ENCODE measurements at regions not wholly inside any gene's neighbourhood (a gene's known extent, or its start where the extent isn't known, plus 50 kb on each side); places are given as distances from the start of the nearest gene placed in this dataset.

- H3K23ac ChIP-seq (ENCODE audit: low read length in 2 of 2) = no peak overlapping the region
These were observed 475.9 kb upstream of the MARCKS start for GRCh38 chr6:113381232-113381631.

GRCh38 chr6:113381959-113382358 lies 475.2 kb upstream of the MARCKS start:
- Histone ChIP-seq H3K4me2 (ENCODE audit: low read length, poor library complexity, severe bottlenecking) (no peak overlapping the region), H2BK15ac (ENCODE audit: low read depth, poor library complexity, severe bottlenecking) (no peak overlapping the region), H3K79me1 (replicated peaks; ENCODE audit: low read length, poor library complexity, severe bottlenecking) (no peaks in the 10 kb centered on the region), H3K4me3 (ENCODE audit: insufficient read depth in 1 of 2, low read depth in 1 of 2, low read length in 2 of 2) (no peak overlapping the region), H3K27me3 (ENCODE audit: control insufficient read depth in 1 of 2, insufficient read depth in 1 of 2, low read length in 2 of 2) (no peaks in the 10 kb centered on the region), H3K4me1 (ENCODE audit: control insufficient read depth, insufficient read depth, low read depth, low read length) (no peaks in the 10 kb centered on the region), H3K23ac (ENCODE audit: low read length in 2 of 2) (no peak overlapping the region), H2BK12ac (ENCODE audit: low read length in 2 of 2) (no peak overlapping the region), H2AK5ac (ENCODE audit: low read length, severe bottlenecking) (no peak overlapping the region), H3K18ac (ENCODE audit: low read depth in 1 of 2, low read length in 2 of 2) (no peak overlapping the region), H3K27ac (ENCODE audit: low read length, poor library complexity, severe bottlenecking) (no peak overlapping the region), H2BK5ac (ENCODE audit: low read depth, low read length, poor library complexity, severe bottlenecking) (no peak overlapping the region), H3K9me3 (ENCODE audit: control insufficient read depth, low read length) (no peaks in the 10 kb centered on the region), H3K9ac (ENCODE audit: low read length) (no peak overlapping the region), H2AFZ (ENCODE audit: low read depth, low read length) (no peak overlapping the region), H2BK120ac (ENCODE audit: low read depth, low read length) (no peak overlapping the region), H4K91ac (ENCODE audit: low read length) (no peak overlapping the region), H3K4ac (ENCODE audit: low read depth in 1 of 2, low read length in 2 of 2) (no peak overlapping the region), H3K14ac (ENCODE audit: low read length in 2 of 2) (no peak overlapping the region), H4K8ac (ENCODE audit: low read length) (no peak overlapping the region), H3K36me3 (ENCODE audit: control insufficient read depth in 1 of 2, insufficient read depth in 2 of 2, low read depth in 1 of 2, low read length in 2 of 2) (no peaks in the 10 kb centered on the region)
- no CpG with 5 or more reads among the region's 2 CpGs for WGBS
- DNase-seq = peak; percentile 61

More at GRCh38 chr6:113381232-113381631, 475.9 kb upstream of the MARCKS start:
- DNase-seq = no peak
- Histone ChIP-seq H2AFZ (ENCODE audit: low read depth, low read length) (no peak overlapping the region), H3K4me2 (ENCODE audit: low read length, poor library complexity, severe bottlenecking) (no peak overlapping the region), H3K9me3 (ENCODE audit: control insufficient read depth, low read length) (no peaks in the 10 kb centered on the region), H3K4ac (ENCODE audit: low read depth in 1 of 2, low read length in 2 of 2) (no peak overlapping the region), H4K8ac (ENCODE audit: low read length) (no peak overlapping the region), H3K27me3 (ENCODE audit: control insufficient read depth in 1 of 2, insufficient read depth in 1 of 2, low read length in 2 of 2) (no peaks in the 10 kb centered on the region), H3K4me1 (ENCODE audit: control insufficient read depth, insufficient read depth, low read depth, low read length) (no peaks in the 10 kb centered on the region), H3K9ac (ENCODE audit: low read length) (no peak overlapping the region), H2AK5ac (ENCODE audit: low read length, severe bottlenecking) (no peak overlapping the region), H3K36me3 (ENCODE audit: control insufficient read depth in 1 of 2, insufficient read depth in 2 of 2, low read depth in 1 of 2, low read length in 2 of 2) (no peaks in the 10 kb centered on the region), H2BK15ac (ENCODE audit: low read depth, poor library complexity, severe bottlenecking) (no peak overlapping the region), H3K79me1 (replicated peaks; ENCODE audit: low read length, poor library complexity, severe bottlenecking) (no peaks in the 10 kb centered on the region), H3K4me3 (ENCODE audit: insufficient read depth in 1 of 2, low read depth in 1 of 2, low read length in 2 of 2) (no peak overlapping the region), H2BK5ac (ENCODE audit: low read depth, low read length, poor library complexity, severe bottlenecking) (no peak overlapping the region), H2BK120ac (ENCODE audit: low read depth, low read length) (no peak overlapping the region), H3K27ac (ENCODE audit: low read length, poor library complexity, severe bottlenecking) (no peak overlapping the region), H3K14ac (ENCODE audit: low read length in 2 of 2) (no peak overlapping the region), H4K91ac (ENCODE audit: low read length) (no peak overlapping the region), H3K18ac (ENCODE audit: low read depth in 1 of 2, low read length in 2 of 2) (no peak overlapping the region), H2BK12ac (ENCODE audit: low read length in 2 of 2) (no peak overlapping the region)

GRCh38 chr6:113383701-113384100 lies 473.4 kb upstream of the MARCKS start:
- Histone ChIP-seq H2BK15ac (ENCODE audit: low read depth, poor library complexity, severe bottlenecking) (no peak overlapping the region), H3K9me3 (ENCODE audit: control insufficient read depth, low read length) (no peaks in the 10 kb centered on the region), H2BK5ac (ENCODE audit: low read depth, low read length, poor library complexity, severe bottlenecking) (no peak overlapping the region), H3K4me3 (ENCODE audit: insufficient read depth in 1 of 2, low read depth in 1 of 2, low read length in 2 of 2) (no peak overlapping the region), H3K4me2 (ENCODE audit: low read length, poor library complexity, severe bottlenecking) (no peak overlapping the region), H3K23ac (ENCODE audit: low read length in 2 of 2) (no peak overlapping the region), H3K14ac (ENCODE audit: low read length in 2 of 2) (no peak overlapping the region), H3K79me1 (replicated peaks; ENCODE audit: low read length, poor library complexity, severe bottlenecking) (no peaks in the 10 kb centered on the region), H3K4me1 (ENCODE audit: control insufficient read depth, insufficient read depth, low read depth, low read length) (no peaks in the 10 kb centered on the region), H3K9ac (ENCODE audit: low read length) (no peak overlapping the region), H3K36me3 (ENCODE audit: control insufficient read depth in 1 of 2, insufficient read depth in 2 of 2, low read depth in 1 of 2, low read length in 2 of 2) (no peaks in the 10 kb centered on the region), H3K18ac (ENCODE audit: low read depth in 1 of 2, low read length in 2 of 2) (peak overlapping the region; percentile 24 to 72), H3K4ac (ENCODE audit: low read depth in 1 of 2, low read length in 2 of 2) (no peak overlapping the region), H2BK120ac (ENCODE audit: low read depth, low read length) (no peak overlapping the region), H4K8ac (ENCODE audit: low read length) (no peak overlapping the region), H2AK5ac (ENCODE audit: low read length, severe bottlenecking) (no peak overlapping the region), H2AFZ (ENCODE audit: low read depth, low read length) (no peak overlapping the region), H3K27ac (ENCODE audit: low read length, poor library complexity, severe bottlenecking) (no peak overlapping the region), H3K27me3 (ENCODE audit: control insufficient read depth in 1 of 2, insufficient read depth in 1 of 2, low read length in 2 of 2) (no peaks in the 10 kb centered on the region), H4K91ac (ENCODE audit: low read length) (no peak overlapping the region), H2BK12ac (ENCODE audit: low read length in 2 of 2) (no peak overlapping the region)
- no peak for DNase-seq
- WGBS = no CpG with 5 or more reads among the region's 2 CpGs

- Histone ChIP-seq H3K4me2 (ENCODE audit: low read length, poor library complexity, severe bottlenecking) (no peak overlapping the region), H3K9me3 (ENCODE audit: control insufficient read depth, low read length) (no peaks in the 10 kb centered on the region), H2BK12ac (ENCODE audit: low read length in 2 of 2) (no peak overlapping the region), H2BK120ac (ENCODE audit: low read depth, low read length) (no peak overlapping the region), H4K91ac (ENCODE audit: low read length) (no peak overlapping the region), H3K18ac (ENCODE audit: low read depth in 1 of 2, low read length in 2 of 2) (no peak overlapping the region), H3K4me1 (ENCODE audit: control insufficient read depth, insufficient read depth, low read depth, low read length) (no peaks in the 10 kb centered on the region), H3K27me3 (ENCODE audit: control insufficient read depth in 1 of 2, insufficient read depth in 1 of 2, low read length in 2 of 2) (no peaks in the 10 kb centered on the region), H3K36me3 (ENCODE audit: control insufficient read depth in 1 of 2, insufficient read depth in 2 of 2, low read depth in 1 of 2, low read length in 2 of 2) (no peaks in the 10 kb centered on the region), H2BK5ac (ENCODE audit: low read depth, low read length, poor library complexity, severe bottlenecking) (no peak overlapping the region), H3K9ac (ENCODE audit: low read length) (no peak overlapping the region), H3K23ac (ENCODE audit: low read length in 2 of 2) (no peak overlapping the region), H2BK15ac (ENCODE audit: low read depth, poor library complexity, severe bottlenecking) (no peak overlapping the region), H3K14ac (ENCODE audit: low read length in 2 of 2) (no peak overlapping the region), H2AFZ (ENCODE audit: low read depth, low read length) (no peak overlapping the region), H4K8ac (ENCODE audit: low read length) (no peak overlapping the region), H2AK5ac (ENCODE audit: low read length, severe bottlenecking) (no peak overlapping the region), H3K79me1 (replicated peaks; ENCODE audit: low read length, poor library complexity, severe bottlenecking) (no peaks in the 10 kb centered on the region), H3K4ac (ENCODE audit: low read depth in 1 of 2, low read length in 2 of 2) (no peak overlapping the region), H3K4me3 (ENCODE audit: insufficient read depth in 1 of 2, low read depth in 1 of 2, low read length in 2 of 2) (no peak overlapping the region), H3K27ac (ENCODE audit: low read length, poor library complexity, severe bottlenecking) (peak overlapping the region; percentile 66)
- WGBS = no CpG with 5 or more reads among the region's 2 CpGs
- no peak for DNase-seq
These were observed 472.1 kb upstream of the MARCKS start for GRCh38 chr6:113385020-113385431.

Measured in mesenchymal stem cell (in vitro differentiated cells and primary cell).